ENCODE measurements at regions not wholly inside any gene's neighbourhood (a gene's known extent, or its start where the extent isn't known, plus 50 kb on each side); places are given as distances from the start of the nearest gene placed in this dataset.
A peak's percentile ranks its signal among the peaks of the same experiment; 100 is the strongest.

- Histone ChIP-seq H2AFZ (no peak overlapping the region), H3K9ac (no peak overlapping the region), H3K4me3 (ENCODE audit: low read depth, low read length) (no peak overlapping the region), H3K27me3 (ENCODE audit: control insufficient read depth, insufficient read depth, low read length) (no peaks in the 10 kb centered on the region), H3K4me2 (ENCODE audit: low read length) (no peak overlapping the region), H3K4me1 (peaks cover 3% of the 10 kb centered on the region), H3K9me3 (ENCODE audit: control insufficient read depth, low read length) (no peaks in the 10 kb centered on the region), H3K36me3 (ENCODE audit: control insufficient read depth, insufficient read depth, low read length) (no peaks in the 10 kb centered on the region), H3K79me2 (no peaks in the 10 kb centered on the region), H3K27ac (no peak overlapping the region)
- TF ChIP-seq CTCF (IDR thresholded peaks at IDR 0.05) = no peak
Measured at GRCh38 chr7:113424185-113424817, 305.9 kb upstream of the SMIM30 start.

- TF ChIP-seq CTCF (IDR thresholded peaks at IDR 0.05) = peak; percentile 93
Measured at GRCh38 chr7:113421696-113422330, 303.5 kb upstream of the SMIM30 start.

GRCh38 chr7:113414401-113415035, 296.2 kb upstream of the SMIM30 start:
- H3K27ac ChIP-seq = no peak overlapping the region
- H3K9ac ChIP-seq = no peak overlapping the region
- H3K79me2 ChIP-seq = no peaks in the 10 kb centered on the region
- H3K4me2 ChIP-seq (ENCODE audit: low read length) = no peak overlapping the region
- no peak for TF ChIP-seq CTCF (IDR thresholded peaks at IDR 0.05)
- no peaks in the 10 kb centered on the region for H3K9me3 ChIP-seq (ENCODE audit: control insufficient read depth, low read length)
- H3K4me3 ChIP-seq (ENCODE audit: low read depth, low read length) = no peak overlapping the region
- no peaks in the 10 kb centered on the region for H3K36me3 ChIP-seq (ENCODE audit: control insufficient read depth, insufficient read depth, low read length)
- no peak overlapping the region for H2AFZ ChIP-seq
- no peaks in the 10 kb centered on the region for H3K4me1 ChIP-seq
- H3K27me3 ChIP-seq (ENCODE audit: control insufficient read depth, insufficient read depth, low read length) = no peaks in the 10 kb centered on the region

More at GRCh38 chr7:113421696-113422330, 303.5 kb upstream of the SMIM30 start:
- Histone ChIP-seq H3K4me2 (ENCODE audit: low read length) (peak overlapping the region; percentile 54), H2AFZ (peak overlapping the region; percentile 72), H3K79me2 (no peaks in the 10 kb centered on the region), H3K4me3 (ENCODE audit: low read depth, low read length) (peak overlapping the region; percentile 8), H3K4me1 (peaks cover 3% of the 10 kb centered on the region), H3K36me3 (ENCODE audit: control insufficient read depth, insufficient read depth, low read length) (no peaks in the 10 kb centered on the region), H3K9me3 (ENCODE audit: control insufficient read depth, low read length) (no peaks in the 10 kb centered on the region), H3K27ac (peak overlapping the region; percentile 11), H3K27me3 (ENCODE audit: control insufficient read depth, insufficient read depth, low read length) (no peaks in the 10 kb centered on the region), H3K9ac (no peak overlapping the region)

- Histone ChIP-seq H3K79me2 (no peaks in the 10 kb centered on the region), H3K4me2 (ENCODE audit: low read length) (no peak overlapping the region), H3K4me1 (peaks cover 2% of the 10 kb centered on the region), H2AFZ (no peak overlapping the region), H3K27ac (no peak overlapping the region), H3K36me3 (ENCODE audit: control insufficient read depth, insufficient read depth, low read length) (no peaks in the 10 kb centered on the region), H3K4me3 (ENCODE audit: low read depth, low read length) (no peak overlapping the region), H3K9ac (no peak overlapping the region), H3K27me3 (ENCODE audit: control insufficient read depth, insufficient read depth, low read length) (no peaks in the 10 kb centered on the region), H3K9me3 (ENCODE audit: control insufficient read depth, low read length) (no peaks in the 10 kb centered on the region)
- TF ChIP-seq CTCF (IDR thresholded peaks at IDR 0.05) = no peak
Measured at GRCh38 chr7:113412410-113412809, 294.1 kb upstream of the SMIM30 start.

Data from parathyroid adenoma (tissue), 2 donors.